Spleen (tissue), 7 donors: ENCODE measurements at regions not wholly inside any gene's neighbourhood (a gene's known extent, or its start where the extent isn't known, plus 50 kb on each side); places are given as distances from the start of the nearest gene placed in this dataset.

Experiments
- CTCF ChIP-seq, 11 experiments: fragments of 200-600 bp in 7 of 11; fragments of 450-650 bp in 4 of 11; sonication (generic) in 4 of 11; IDR thresholded peaks in 8 of 11; conservative IDR thresholded peaks in 3 of 11; 1 replicate in 7 of 11; 2 replicates in 4 of 11; pipeline versions ENCODE4 v1.4.0 to v1.8.0; 2016 to 2021; ENCODE audit warnings: antibody characterized with exemption in 11 of 11, inconsistent platforms in 4 of 11, mild to moderate bottlenecking in 1 of 11
- POLR2A ChIP-seq, 3 donors: fragments of 450-650 bp; IDR thresholded peaks; one replicate each; pipeline ENCODE4 v1.5.1; 2017; ENCODE audit warnings: antibody characterized with exemption in 3 of 3, mild to moderate bottlenecking in 1 of 3
- donor health status: DM: no; HTN: no; CAD: no; lungs with moderate emphysema.
- donor health status: DM: no; HTN: no; CAD: no.
- donor health status: DM: no; HTN: no; CAD: no.

GRCh38 chr3:105103139-105103538 is 263.6 kb upstream of the ALCAM start:
- TF ChIP-seq POLR2A (IDR thresholded peaks at IDR 0.05) (no peak), CTCF (IDR thresholded peaks at IDR 0.05 in 8 of 11, conservative IDR thresholded peaks at IDR 0.05 in 3 of 11) (no peak)
